GM18861 (cell line): ENCODE measurements at regions not wholly inside any gene's neighbourhood (a gene's known extent, or its start where the extent isn't known, plus 50 kb on each side); places are given as distances from the start of the nearest gene placed in this dataset.
"Not testable (repeated sequence)": the region's sequence is repeated elsewhere in the genome, so short reads cannot be mapped to it uniquely, and the experiment has no call there.

Experiments
- ATAC-seq: cut with Tn5 transposase; IDR thresholded peaks from one replicate; pipeline ENCODE4 v1.9.1; 2021; ENCODE audit not compliant: unreplicated experiment

GRCh38 chr2:180705122-180705521 is 275.3 kb upstream of the UBE2E3 start:
- ATAC-seq: no peak

GRCh38 chr2:180699657-180700361 is 280.6 kb upstream of the UBE2E3 start:
- no peak for ATAC-seq

- no peak for ATAC-seq
Measured at GRCh38 chr2:180698668-180699067, 281.7 kb upstream of the UBE2E3 start.

- no peak for ATAC-seq
Measured at GRCh38 chr2:180695586-180696401, 284.6 kb upstream of the UBE2E3 start.

GRCh38 chr2:180694445-180695421 is 285.7 kb upstream of the UBE2E3 start:
- no peak for ATAC-seq

GRCh38 chr2:180692322-180692721 is 288.1 kb upstream of the UBE2E3 start:
- no peak for ATAC-seq

GRCh38 chr2:180691855-180692223 is 288.6 kb upstream of the UBE2E3 start:
- not testable (repeated sequence) for ATAC-seq

GRCh38 chr2:180691186-180691854 is 289.1 kb upstream of the UBE2E3 start:
- not testable (repeated sequence) for ATAC-seq

- ATAC-seq: no peak
Measured at GRCh38 chr2:180690611-180691010, 289.8 kb upstream of the UBE2E3 start.

- ATAC-seq: no peak
Measured at GRCh38 chr2:180682871-180683270, 297.5 kb upstream of the UBE2E3 start.

GRCh38 chr2:180679693-180680092 is 300.7 kb upstream of the UBE2E3 start:
- no peak for ATAC-seq

- no peak for ATAC-seq
Measured at GRCh38 chr2:180678625-180678972, 301.8 kb upstream of the UBE2E3 start.

- ATAC-seq: no peak
Measured at GRCh38 chr2:180677930-180678624, 302.3 kb upstream of the UBE2E3 start.

- ATAC-seq: no peak
Measured at GRCh38 chr2:180677200-180677599, 303.2 kb upstream of the UBE2E3 start.

GRCh38 chr2:180676520-180677025 is 303.8 kb upstream of the UBE2E3 start:
- no peak for ATAC-seq

- ATAC-seq: no peak
Measured at GRCh38 chr2:180675170-180675569, 305.2 kb upstream of the UBE2E3 start.

- no peak for ATAC-seq
Measured at GRCh38 chr2:180672377-180672776, 308.0 kb upstream of the UBE2E3 start.

GRCh38 chr2:180670302-180671003 is 310.0 kb upstream of the UBE2E3 start:
- ATAC-seq: no peak

- ATAC-seq: no peak
Measured at GRCh38 chr2:180669016-180669415, 311.4 kb upstream of the UBE2E3 start.
